GM19395 (cell line): ENCODE measurements at regions not wholly inside any gene's neighbourhood (a gene's known extent, or its start where the extent isn't known, plus 50 kb on each side); places are given as distances from the start of the nearest gene placed in this dataset.
"Not testable (repeated sequence)": the region's sequence is repeated elsewhere in the genome, so short reads cannot be mapped to it uniquely, and the experiment has no call there.

Source experiments
- ATAC-seq: cut with Tn5 transposase; IDR thresholded peaks from one replicate; pipeline ENCODE4 v1.9.1; 2021; ENCODE audit warnings: mild to moderate bottlenecking, moderate library complexity; ENCODE audit not compliant: unreplicated experiment

DNA sequence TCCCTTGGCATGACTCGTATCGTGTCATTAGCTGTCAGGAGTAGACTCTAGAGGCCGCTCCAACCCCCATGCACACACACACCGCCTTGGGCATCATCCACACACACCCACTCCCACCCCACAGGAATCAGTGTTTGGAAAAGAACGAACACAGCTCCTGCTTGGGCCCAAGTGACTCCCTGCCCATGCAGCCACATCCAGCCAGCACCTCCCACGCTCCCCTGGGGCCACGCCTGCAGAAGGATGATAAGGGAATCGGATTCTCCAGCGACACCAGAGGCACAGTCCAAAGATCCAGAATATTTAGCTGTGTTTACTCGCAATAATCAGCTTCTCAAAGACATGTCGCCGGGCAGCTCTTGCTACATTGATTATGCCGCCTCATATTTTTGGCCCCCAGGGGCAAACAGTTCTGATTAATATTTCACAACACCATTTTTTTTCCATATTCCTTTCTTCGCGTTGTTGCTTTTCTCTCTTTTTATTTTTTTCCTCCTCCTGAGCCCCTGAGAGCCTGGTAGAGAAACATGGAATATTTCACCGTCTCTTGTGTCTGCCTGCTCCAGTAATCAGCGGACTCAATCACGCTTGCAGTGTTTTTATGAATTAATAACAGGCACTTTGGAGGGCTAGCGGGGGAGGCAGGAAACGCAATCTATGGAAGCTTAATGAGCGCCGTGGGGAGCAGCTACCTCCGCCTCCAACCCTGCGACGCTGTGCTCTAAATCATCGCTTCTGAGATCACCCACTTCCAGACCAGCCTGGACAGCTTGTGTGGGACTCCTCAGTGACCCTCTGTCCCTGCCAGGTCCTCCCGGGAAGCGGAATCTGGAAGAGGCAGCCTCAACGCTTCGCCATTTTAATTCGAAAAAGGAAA lies 221.4 kb downstream of the TLE3 start:
- ATAC-seq: no peak

DNA sequence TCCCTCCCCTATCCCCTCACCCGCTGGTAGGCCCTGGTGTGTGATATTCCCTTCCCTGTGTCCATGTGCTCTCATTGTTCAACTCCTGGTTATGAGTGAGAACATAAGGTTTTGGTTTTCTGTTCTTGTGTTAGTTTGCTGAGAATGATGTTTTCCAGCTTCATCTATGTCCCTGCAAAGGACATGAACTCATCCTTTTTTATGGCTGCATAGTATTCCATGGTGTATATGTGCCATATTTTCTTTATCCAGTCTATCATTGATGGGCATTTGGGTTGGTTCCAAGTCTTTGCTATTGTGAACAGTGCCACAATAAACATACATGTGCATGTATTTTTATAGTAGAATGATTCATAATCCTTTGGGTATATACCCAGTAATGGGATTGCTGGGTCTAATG lies 217.8 kb downstream of the TLE3 start:
- not testable (repeated sequence) for ATAC-seq

- ATAC-seq: no peak
These were observed 217.0 kb downstream of the TLE3 start for GRCh38 chr15:69880571-69881301.

- no peak for ATAC-seq
These were observed 216.4 kb downstream of the TLE3 start for GRCh38 chr15:69881302-69881670.

- ATAC-seq: no peak
These were observed 216.0 kb downstream of the TLE3 start for GRCh38 chr15:69881766-69882165.

DNA sequence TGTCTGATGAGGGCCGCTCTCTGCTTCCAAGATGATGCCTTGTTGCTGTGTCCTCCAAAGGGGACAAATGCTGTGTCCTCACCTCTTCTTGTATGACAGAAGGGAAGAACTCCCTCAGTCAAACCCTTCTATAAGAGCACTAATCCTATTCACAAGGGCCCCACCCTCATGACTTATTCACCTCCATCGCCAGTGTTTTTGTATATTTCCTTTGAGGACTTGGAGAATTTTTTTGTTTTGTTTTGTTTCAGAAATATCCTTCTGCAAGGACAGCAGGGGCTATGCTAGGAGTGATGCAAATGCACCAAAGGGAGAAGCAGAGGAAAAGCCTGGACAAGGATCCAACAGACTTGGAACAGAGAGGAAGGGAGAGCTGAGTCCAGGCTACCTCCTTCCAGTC lies 214.4 kb downstream of the TLE3 start:
- ATAC-seq: no peak

DNA sequence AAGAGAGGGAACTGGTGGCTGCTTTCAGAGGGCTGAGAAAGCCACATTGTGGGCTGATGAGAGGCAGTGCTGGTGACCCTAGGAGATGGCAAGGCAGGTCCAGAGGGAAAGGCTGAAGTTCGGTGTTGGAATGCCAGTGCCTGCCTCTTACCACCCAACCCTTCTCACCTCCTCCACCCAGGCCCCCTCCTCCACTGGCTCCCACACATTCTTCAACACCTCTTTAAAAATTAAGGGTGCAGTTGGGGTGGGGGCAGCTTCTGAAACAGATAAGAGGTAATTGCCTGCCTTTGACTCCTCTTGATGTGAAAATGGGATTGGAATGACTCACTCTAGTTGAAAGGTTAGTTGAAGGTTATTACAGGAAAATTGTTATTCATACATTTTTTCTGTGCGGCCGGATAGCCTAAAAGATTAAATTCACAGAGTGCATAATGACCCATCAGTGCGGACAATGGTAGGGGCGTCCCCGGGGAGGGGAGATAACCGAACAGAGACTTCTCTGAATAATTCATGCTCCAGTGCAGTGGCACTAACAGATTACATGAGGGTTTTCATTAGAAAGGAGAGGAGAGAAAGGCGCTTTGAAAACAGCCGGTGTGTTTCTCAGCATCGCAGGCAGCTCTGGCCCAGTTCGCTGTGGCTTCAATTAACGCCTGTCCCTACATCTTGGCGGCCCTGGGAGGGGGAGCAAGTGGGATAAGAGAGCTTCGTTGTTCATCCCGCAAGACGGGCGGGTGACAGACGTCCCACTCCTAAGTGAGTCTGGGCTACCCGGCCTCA lies 212.4 kb downstream of the TLE3 start:
- ATAC-seq: no peak

DNA sequence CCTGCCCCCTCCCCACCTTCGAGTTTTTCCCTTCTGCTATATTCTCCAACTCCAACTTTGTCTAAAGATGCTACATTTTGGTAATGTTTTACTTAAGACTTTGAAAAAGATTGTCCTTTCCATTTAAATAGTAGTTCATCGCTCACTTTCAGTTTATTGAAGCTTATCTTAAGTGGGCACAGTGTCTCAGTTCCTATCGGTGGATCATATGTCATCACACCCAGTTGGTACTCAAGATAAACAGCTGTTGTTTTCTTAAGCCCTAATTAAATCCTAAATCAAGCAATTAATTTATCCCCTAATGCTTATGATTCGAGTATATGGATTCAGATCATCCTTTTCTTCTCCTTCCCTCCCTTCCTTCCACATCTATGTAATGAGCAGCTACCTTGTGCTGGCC lies 210.7 kb downstream of the TLE3 start:
- no peak for ATAC-seq

- no peak for ATAC-seq
These were observed 210.2 kb downstream of the TLE3 start for GRCh38 chr15:69887553-69887952.

- no peak for ATAC-seq
These were observed 209.3 kb downstream of the TLE3 start for GRCh38 chr15:69888406-69888805.

DNA sequence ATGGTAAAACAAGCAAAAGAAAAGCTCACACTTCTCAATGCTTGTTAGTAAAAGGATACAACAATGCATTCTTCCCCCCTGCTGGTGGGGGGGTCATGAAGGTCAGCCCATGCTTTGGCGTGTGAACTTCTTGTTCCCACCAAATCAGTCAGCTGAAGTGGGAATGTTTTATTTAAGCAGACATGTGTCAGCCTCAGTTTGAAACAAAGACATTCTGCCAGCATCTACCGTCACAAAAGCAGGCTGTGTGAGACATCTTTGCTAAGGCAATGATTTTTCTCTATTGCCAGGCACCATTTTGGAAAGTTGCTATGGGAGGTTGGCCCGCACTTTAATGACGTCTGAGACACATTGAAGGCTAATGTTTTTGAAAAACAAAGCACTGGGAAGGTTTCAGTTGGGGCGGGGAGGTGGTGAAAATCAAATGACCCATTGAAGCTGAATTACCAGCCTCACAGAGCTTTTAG lies 206.6 kb downstream of the TLE3 start:
- ATAC-seq: no peak

DNA sequence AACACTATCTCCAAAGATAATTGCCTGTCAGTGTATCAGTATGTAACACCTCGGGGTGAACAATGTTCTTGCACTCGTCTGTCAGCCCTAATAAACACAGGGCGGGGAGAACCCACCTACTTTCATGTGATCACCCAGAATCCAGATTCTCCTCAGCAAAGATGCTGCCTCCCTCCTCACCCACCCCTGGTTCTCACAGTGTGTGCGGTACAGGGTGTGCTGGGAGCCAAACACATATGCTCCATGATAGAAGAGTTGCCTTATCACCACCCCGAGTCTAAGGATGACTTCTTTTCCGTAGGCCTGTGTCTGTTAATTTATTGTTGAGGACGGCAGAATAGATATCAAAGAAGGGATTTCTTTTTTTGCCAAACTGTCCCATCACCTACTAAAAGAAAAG lies 206.1 kb downstream of the TLE3 start:
- ATAC-seq: no peak

DNA sequence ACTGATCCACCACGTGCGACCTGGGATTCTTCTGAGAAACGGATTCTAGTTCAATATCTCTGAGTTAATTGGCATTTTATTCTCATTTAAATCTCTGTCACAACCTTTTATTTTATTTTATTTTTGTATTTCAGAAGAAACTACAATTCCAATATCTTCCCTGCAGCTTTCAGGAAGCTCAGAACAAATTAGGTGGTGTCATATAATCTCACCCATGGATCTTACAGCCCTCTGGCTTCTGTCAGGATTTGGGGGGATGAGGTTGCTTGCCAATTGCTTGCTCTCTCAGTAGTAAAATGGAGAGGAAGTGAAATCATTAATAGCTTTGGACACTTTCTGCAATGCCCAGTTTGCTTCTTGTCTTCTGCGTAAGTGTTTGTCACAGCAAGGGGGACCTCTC lies 205.4 kb downstream of the TLE3 start:
- no peak for ATAC-seq

GRCh38 chr15:69893086-69893485 lies 204.6 kb downstream of the TLE3 start:
- no peak for ATAC-seq

DNA sequence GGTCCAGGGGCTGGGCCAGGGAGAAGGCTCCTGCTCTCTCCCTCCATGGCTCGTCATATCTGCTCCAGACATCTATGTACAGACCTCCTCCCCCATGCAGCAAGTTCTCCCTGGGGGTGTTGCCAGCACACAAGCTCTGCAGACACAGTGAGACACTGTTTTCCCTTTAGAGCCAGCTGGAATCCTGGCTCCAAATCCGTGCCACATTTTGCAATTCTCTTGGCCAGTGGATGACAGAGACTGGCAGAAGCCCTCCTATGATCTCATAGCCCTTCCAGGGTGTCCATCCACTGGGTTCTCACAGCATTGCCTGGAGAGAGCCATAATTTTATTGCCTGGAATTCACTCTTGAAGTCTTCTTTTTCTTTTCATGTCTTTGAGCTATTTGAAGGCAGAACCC lies 203.9 kb downstream of the TLE3 start:
- ATAC-seq: no peak

GRCh38 chr15:69895202-69895601 lies 202.5 kb downstream of the TLE3 start:
- no peak for ATAC-seq

DNA sequence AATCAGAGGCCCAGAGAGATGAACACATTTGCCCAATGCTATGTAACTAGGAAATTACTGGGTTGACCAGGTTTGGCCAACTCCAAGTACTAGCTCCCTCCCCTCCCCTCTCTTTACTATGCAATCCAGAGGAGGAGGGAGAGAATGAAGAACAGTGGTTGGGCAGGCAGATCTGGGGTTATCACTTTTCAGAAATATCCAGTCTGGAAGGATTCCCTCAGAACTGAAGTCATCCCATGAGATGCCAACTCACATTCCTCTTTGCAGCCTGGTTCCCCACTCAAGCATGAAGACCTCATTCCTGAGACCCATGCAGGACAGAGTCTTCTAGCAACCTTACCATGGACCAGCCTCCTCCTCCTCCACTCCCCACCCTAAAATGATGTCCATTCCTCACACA lies 201.1 kb downstream of the TLE3 start:
- no peak for ATAC-seq

DNA sequence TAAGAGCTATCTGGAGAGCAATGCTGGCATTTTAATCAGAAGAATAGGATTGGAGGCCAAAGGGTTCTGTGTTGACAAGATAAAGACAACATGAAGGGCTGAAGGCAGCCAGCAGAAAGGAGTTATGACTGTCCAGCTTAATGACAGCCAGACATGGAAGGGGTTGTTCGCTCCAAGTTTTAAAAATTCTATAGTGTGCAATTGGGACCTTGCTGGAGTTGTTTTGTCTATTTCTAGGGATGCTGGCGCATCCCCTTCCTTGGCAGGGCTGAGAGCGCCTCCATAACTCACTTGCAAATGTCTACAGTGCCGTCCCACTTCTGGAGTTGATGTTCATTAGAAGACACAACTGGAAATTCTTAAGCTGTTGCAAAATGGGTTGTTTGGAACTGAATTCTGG lies 200.7 kb downstream of the TLE3 start:
- no peak for ATAC-seq

GRCh38 chr15:69897471-69898237 lies 200.1 kb downstream of the TLE3 start:
- no peak for ATAC-seq

DNA sequence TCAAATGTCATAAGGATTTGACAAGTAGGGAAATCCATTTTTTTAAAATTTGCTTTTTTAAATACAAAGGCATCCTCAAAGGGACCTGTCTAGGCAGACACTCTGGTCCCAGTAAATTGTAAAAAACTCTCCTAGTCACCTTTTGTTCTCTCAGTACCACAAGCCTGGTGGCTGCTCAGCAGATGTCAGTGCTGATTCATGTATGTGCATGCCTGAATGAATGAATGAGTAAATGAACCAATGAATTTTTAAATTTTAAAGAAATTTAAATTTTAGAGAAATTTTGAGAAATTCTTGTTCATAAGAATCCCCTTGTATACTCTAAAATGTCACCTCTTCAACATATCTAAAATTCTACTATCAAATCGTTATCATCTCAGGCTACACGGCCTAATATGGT lies 199.5 kb downstream of the TLE3 start:
- no peak for ATAC-seq
